H1 (cell line): ENCODE measurements at regions not wholly inside any gene's neighbourhood (a gene's known extent, or its start where the extent isn't known, plus 50 kb on each side); places are given as distances from the start of the nearest gene placed in this dataset.

Source experiments
- ATF3 ChIP-seq: IDR thresholded peaks from 2 replicates; pipeline ENCODE4 v1.6.1; 2011; ENCODE audit warnings: low read depth, mild to moderate bottlenecking, low read length; ENCODE audit not compliant: insufficient read depth
- CBX5 ChIP-seq: fragments of 300-800, 300-1000 bp; sonication (generic); IDR thresholded peaks from 2 replicates; pipeline ENCODE4 v1.7.1; 2016; ENCODE audit warnings: antibody characterized with exemption, low read length, low read depth
- CTCF ChIP-seq, 3 experiments: IDR thresholded peaks; 1 replicate in 2 of 3; 2 replicates in 1 of 3; pipeline versions ENCODE4 v1.5.1 to v1.6.1; 2011; ENCODE audit warnings: low read length in 3 of 3, mild to moderate bottlenecking in 3 of 3, inconsistent platforms in 2 of 3, low read depth in 1 of 3, moderate library complexity in 1 of 3; ENCODE audit not compliant: insufficient read depth in 1 of 3; ENCODE audit errors: control extremely low read depth in 1 of 3
- EZH2 ChIP-seq: fragments of 200-600 bp; sonication (generic); IDR thresholded peaks from 2 replicates; pipeline ENCODE4 v1.7.1; 2012; ENCODE audit warnings: low read depth, mild to moderate bottlenecking, moderate library complexity, low read length, inconsistent platforms; ENCODE audit not compliant: severe bottlenecking
- JUN ChIP-seq: IDR thresholded peaks from 2 replicates; pipeline ENCODE4 v1.6.1; 2011; ENCODE audit warnings: low read depth, mild to moderate bottlenecking, improper control_type of control experiment, low read length
- POLR2A ChIP-seq, 2 experiments: IDR thresholded peaks; 1 replicate in 1 of 2; 2 replicates in 1 of 2; pipeline ENCODE4 v1.6.1; 2011; ENCODE audit warnings: low read depth in 2 of 2, low read length in 2 of 2, mild to moderate bottlenecking in 2 of 2; ENCODE audit errors: control extremely low read depth in 1 of 2
- POLR2AphosphoS5 ChIP-seq: IDR thresholded peaks from 2 replicates; pipeline ENCODE4 v1.6.1; 2011; ENCODE audit warnings: low read depth, low read length
- RAD21 ChIP-seq, 2 experiments: IDR thresholded peaks in 1 of 2; conservative IDR thresholded peaks in 1 of 2; 2 replicates each; pipeline ENCODE4 v1.6.1; 2011; ENCODE audit warnings: low read depth in 2 of 2, low read length in 2 of 2, improper control_type of control experiment in 1 of 2, inconsistent platforms in 1 of 2, mild to moderate bottlenecking in 1 of 2, moderate library complexity in 1 of 2
- RFX5 ChIP-seq: IDR thresholded peaks from 2 replicates; pipeline ENCODE4 v1.6.1; 2011; ENCODE audit warnings: low read depth, low read length, improper control_type of control experiment, borderline replicate concordance
- SUZ12 ChIP-seq: fragments of 200-600 bp; sonication (generic); IDR thresholded peaks from 2 replicates; pipeline ENCODE4 v1.6.1; 2012; ENCODE audit warnings: mild to moderate bottlenecking, inconsistent platforms, low read length, moderate library complexity, mixed read lengths
- TAF7 ChIP-seq: optimal IDR thresholded peaks from 2 replicates; pipeline ENCODE3; 2011; ENCODE audit warnings: low read depth, mild to moderate bottlenecking, inconsistent platforms, low read length, moderate library complexity, borderline replicate concordance
- TCF12 ChIP-seq: IDR thresholded peaks from 2 replicates; pipeline ENCODE4 v1.6.1; 2011; ENCODE audit warnings: low read depth, mild to moderate bottlenecking, low read length
- YY1 ChIP-seq: IDR thresholded peaks from 2 replicates; pipeline ENCODE4 v1.6.1; 2011; ENCODE audit warnings: low read depth, mild to moderate bottlenecking, low read length
- ZNF274 ChIP-seq: IDR thresholded peaks from 2 replicates; pipeline ENCODE4 v1.7.0; 2012; ENCODE audit warnings: low read length, borderline replicate concordance; ENCODE audit errors: extremely low read depth

GRCh38 chr12:97336900-97337751 is 125.5 kb upstream of the RMST start:
- TF ChIP-seq TCF12 (no peak), POLR2AphosphoS5 (no peak), CTCF (IDR thresholded peaks at IDR 0.05; ENCODE audit: control extremely low read depth in 1 of 3, insufficient read depth in 1 of 3, low read depth in 1 of 3, low read length in 3 of 3) (no peak), RAD21 (IDR thresholded peaks at IDR 0.05 in 1 of 2, conservative IDR thresholded peaks at IDR 0.05 in 1 of 2; ENCODE audit: low read depth in 2 of 2, low read length in 2 of 2) (no peak), EZH2 (no peak), RFX5 (no peak), TAF7 (no peak), YY1 (no peak), ZNF274 (no peak), ATF3 (no peak), JUN (no peak), POLR2A (IDR thresholded peaks at IDR 0.05; ENCODE audit: control extremely low read depth in 1 of 2, low read depth in 2 of 2, low read length in 2 of 2) (no peak), SUZ12 (no peak), CBX5 (no peak)
